MM.1S (cell line): ENCODE measurements at regions not wholly inside any gene's neighbourhood (a gene's known extent, or its start where the extent isn't known, plus 50 kb on each side); places are given as distances from the start of the nearest gene placed in this dataset.
A peak's percentile ranks its signal among the peaks of the same experiment; 100 is the strongest.

ENCODE experiments used
- DNase-seq: peaks from one replicate; pipeline ENCODE4 v3.0.0-alpha.2; 2015
- H2AFZ ChIP-seq: fragments of 300-600 bp; sonication (generic); 2 replicates; pipeline ENCODE4 v1.6.0; 2016; ENCODE audit warnings: antibody characterized with exemption, low read length
- H3F3A ChIP-seq: fragments of 300-600 bp; sonication (generic); 2 replicates; pipeline ENCODE4 v1.6.1; 2016; ENCODE audit warnings: mild to moderate bottlenecking, antibody characterized with exemption, low read length, moderate library complexity, mixed read lengths; ENCODE audit not compliant: insufficient read depth
- H3K27ac ChIP-seq: fragments of 300-600 bp; sonication (generic); 2 replicates; pipeline ENCODE4 v1.5.1; 2016; ENCODE audit warnings: mild to moderate bottlenecking, low read length
- H3K27me3 ChIP-seq: fragments of 300-600 bp; sonication (generic); replicated peaks from 2 replicates; pipeline ENCODE4 v1.6.0; 2016; ENCODE audit warnings: low read length; ENCODE audit not compliant: insufficient read depth
- H3K36me3 ChIP-seq: fragments of 300-600 bp; sonication (generic); replicated peaks from 2 replicates; pipeline ENCODE4 v1.6.1; 2016; ENCODE audit warnings: mild to moderate bottlenecking, low read length, mixed read lengths; ENCODE audit not compliant: insufficient read depth
- H3K4me1 ChIP-seq: fragments of 300-600 bp; sonication (generic); 2 replicates; pipeline ENCODE4 v1.6.1; 2016; ENCODE audit warnings: low read length, mixed read lengths
- H3K4me2 ChIP-seq: fragments of 300-600 bp; sonication (generic); 2 replicates; pipeline ENCODE4 v1.6.0; 2016; ENCODE audit warnings: low read depth, low read length
- H3K4me3 ChIP-seq: fragments of 300-600 bp; sonication (generic); 2 replicates; pipeline ENCODE4 v1.5.1; 2016; ENCODE audit warnings: low read length, mixed read lengths
- H3K79me2 ChIP-seq: fragments of 300-600 bp; sonication (generic); 2 replicates; pipeline ENCODE4 v1.6.1; 2016; ENCODE audit warnings: mixed run types, low read length, mixed read lengths
- H3K9ac ChIP-seq: fragments of 300-600 bp; sonication (generic); 2 replicates; pipeline ENCODE4 v1.6.1; 2016; ENCODE audit warnings: low read length, mixed read lengths
- H3K9me2 ChIP-seq: fragments of 300-600 bp; sonication (generic); replicated peaks from 2 replicates; pipeline ENCODE4 v1.6.1; 2016; ENCODE audit warnings: mild to moderate bottlenecking, low read length, mixed read lengths; ENCODE audit not compliant: insufficient read depth
- H3K9me3 ChIP-seq: fragments of 300-600 bp; sonication (generic); replicated peaks from 2 replicates; pipeline ENCODE4 v1.6.1; 2016; ENCODE audit warnings: mild to moderate bottlenecking, low read length, mixed read lengths; ENCODE audit not compliant: insufficient read depth
- H4K20me1 ChIP-seq: fragments of 300-600 bp; sonication (generic); 2 replicates; pipeline ENCODE4 v1.6.1; 2016; ENCODE audit warnings: mild to moderate bottlenecking, low read length, moderate library complexity, mixed read lengths; ENCODE audit not compliant: insufficient read depth
- EZH2 ChIP-seq: fragments of 300-600 bp; sonication (generic); optimal IDR thresholded peaks from 2 replicates; pipeline ENCODE3; 2017; ENCODE audit warnings: low read depth, mild to moderate bottlenecking, antibody characterized with exemption, low read length, mixed read lengths
- EZH2phosphoT487 ChIP-seq: fragments of 300-600 bp; sonication (generic); IDR thresholded peaks from 2 replicates; pipeline ENCODE4 v1.6.1; 2018; ENCODE audit warnings: antibody characterized with exemption, low read length
- TF ChIP-seq, protein P1 (sequence below): fragments of 300-600 bp; sonication (generic); IDR thresholded peaks from 2 replicates; pipeline ENCODE4 v1.5.1; 2016; ENCODE audit warnings: antibody characterized with exemption, low read length, mixed read lengths

DNA sequence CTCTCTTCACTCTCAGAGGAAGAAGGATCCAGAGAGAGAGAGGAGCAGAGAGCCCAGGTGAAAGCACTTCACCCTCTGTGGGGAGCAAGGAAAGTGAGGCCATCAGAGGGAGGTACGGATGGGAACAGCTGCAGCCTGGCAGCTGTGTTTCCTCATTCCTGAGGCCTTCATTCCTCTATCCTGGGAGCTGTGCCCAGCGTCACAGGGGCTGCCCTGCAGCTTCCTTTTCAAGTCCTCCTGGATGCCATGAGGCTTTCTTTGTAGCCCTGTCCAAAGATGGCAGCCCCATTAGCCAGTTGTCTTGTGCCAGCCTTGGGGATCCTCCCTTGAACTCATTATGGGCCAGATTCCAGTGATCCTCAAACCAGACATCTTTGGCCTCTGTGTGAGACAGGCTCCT is 76.8 kb upstream of the PCDH8 start:
- H3K9me2 ChIP-seq, result no peaks in the 10 kb centered on the region
- no peak for DNase-seq
- no peaks in the 10 kb centered on the region for H4K20me1 ChIP-seq
- H3K36me3 ChIP-seq, result no peaks in the 10 kb centered on the region
- no peak overlapping the region for H3K27ac ChIP-seq
- H3K79me2 ChIP-seq, result no peaks in the 10 kb centered on the region
- peaks cover 6% of the 10 kb centered on the region; the same call in 1 of the 2 replicates for H3F3A ChIP-seq
- peaks cover 12% of the 10 kb centered on the region for H3K4me1 ChIP-seq
- no peak overlapping the region for H2AFZ ChIP-seq
- no peak overlapping the region for H3K9ac ChIP-seq
- no peak overlapping the region for H3K4me2 ChIP-seq
- no peaks in the 10 kb centered on the region for H3K27me3 ChIP-seq
- no peaks in the 10 kb centered on the region for H3K9me3 ChIP-seq
- no peak overlapping the region for H3K4me3 ChIP-seq
- TF ChIP-seq EZH2, result no peak
- TF ChIP-seq EZH2phosphoT487, result no peak

DNA sequence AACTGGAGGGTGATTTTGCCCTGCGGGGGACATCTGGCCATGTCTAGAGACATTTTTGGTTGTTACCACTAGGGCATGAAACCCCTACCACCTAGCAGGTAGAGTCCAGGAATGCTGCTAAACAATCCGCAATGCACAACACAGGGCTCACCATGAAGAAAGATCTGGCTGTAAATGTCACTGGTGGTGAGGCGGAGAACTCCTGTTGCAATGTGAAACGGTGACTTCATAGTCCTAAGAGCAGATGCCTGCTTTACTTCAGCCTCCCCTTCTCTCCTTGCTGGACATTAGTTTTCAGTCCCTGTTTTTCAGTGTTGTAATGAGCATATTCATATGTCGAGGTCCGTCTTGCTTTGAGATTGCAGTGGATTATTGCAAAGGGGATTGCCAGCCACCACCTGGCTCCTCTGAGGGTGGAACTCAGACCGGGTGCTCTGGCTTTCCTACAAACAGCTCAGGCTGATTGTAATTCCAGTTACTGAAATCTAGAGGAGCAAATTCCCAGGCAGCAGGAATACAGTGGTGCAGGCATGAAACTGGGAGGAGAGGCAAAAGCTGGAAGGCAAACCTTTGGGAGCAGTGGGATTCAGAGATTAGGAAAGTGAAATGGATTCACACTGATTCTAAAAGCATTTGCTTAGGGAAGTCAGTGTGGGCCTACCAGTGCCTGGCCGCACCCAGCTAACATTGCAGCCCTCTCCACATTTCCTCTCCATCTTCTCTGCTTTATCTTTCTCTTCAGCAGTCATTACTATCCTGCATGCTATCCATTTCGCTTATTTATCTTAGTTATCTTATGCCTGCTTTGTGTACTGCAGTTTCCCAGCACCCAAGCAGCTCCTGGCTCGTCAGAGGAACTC is 76.1 kb upstream of the PCDH8 start:
- Histone ChIP-seq H3K36me3 (no peaks in the 10 kb centered on the region), H3K27ac (no peak overlapping the region), H3K9ac (no peak overlapping the region), H3K4me1 (peaks cover 12% of the 10 kb centered on the region), H3K9me2 (no peaks in the 10 kb centered on the region), H3K27me3 (no peaks in the 10 kb centered on the region), H3K4me3 (no peak overlapping the region), H2AFZ (no peak overlapping the region), H3K79me2 (no peaks in the 10 kb centered on the region), H4K20me1 (no peaks in the 10 kb centered on the region), H3K9me3 (no peaks in the 10 kb centered on the region), H3K4me2 (no peak overlapping the region), H3F3A (peaks cover 6% of the 10 kb centered on the region; the same call in 1 of the 2 replicates)
- no peak for DNase-seq
- TF ChIP-seq EZH2phosphoT487 (no peak), EZH2 (no peak)
- TF ChIP-seq, protein P1, sequence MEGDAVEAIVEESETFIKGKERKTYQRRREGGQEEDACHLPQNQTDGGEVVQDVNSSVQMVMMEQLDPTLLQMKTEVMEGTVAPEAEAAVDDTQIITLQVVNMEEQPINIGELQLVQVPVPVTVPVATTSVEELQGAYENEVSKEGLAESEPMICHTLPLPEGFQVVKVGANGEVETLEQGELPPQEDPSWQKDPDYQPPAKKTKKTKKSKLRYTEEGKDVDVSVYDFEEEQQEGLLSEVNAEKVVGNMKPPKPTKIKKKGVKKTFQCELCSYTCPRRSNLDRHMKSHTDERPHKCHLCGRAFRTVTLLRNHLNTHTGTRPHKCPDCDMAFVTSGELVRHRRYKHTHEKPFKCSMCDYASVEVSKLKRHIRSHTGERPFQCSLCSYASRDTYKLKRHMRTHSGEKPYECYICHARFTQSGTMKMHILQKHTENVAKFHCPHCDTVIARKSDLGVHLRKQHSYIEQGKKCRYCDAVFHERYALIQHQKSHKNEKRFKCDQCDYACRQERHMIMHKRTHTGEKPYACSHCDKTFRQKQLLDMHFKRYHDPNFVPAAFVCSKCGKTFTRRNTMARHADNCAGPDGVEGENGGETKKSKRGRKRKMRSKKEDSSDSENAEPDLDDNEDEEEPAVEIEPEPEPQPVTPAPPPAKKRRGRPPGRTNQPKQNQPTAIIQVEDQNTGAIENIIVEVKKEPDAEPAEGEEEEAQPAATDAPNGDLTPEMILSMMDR, result no peak

DNA sequence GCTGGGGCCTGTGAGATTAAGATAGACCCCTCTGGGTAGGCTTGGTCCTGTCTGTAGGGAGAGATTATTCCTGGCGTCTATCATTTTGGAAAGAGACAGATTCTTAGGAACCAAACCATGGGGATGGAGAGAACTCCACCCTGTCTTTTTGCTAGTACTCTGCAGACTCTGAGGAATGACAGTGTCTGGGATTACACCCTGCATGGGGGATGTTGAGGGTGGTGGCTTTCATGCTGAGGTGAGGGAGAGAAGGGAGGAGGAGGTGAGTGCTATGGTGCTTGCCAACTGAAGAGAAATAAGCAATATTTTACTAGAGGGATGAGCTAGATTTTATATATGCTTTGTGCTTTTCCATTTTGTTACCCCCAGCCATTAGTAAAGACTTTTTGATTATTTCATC is 74.5 kb upstream of the PCDH8 start:
- TF ChIP-seq EZH2phosphoT487 (no peak), EZH2 (no peak)
- TF ChIP-seq, protein P1, result no peak
- Histone ChIP-seq H3K4me2 (no peak overlapping the region), H4K20me1 (no peaks in the 10 kb centered on the region), H3K79me2 (no peaks in the 10 kb centered on the region), H3K27ac (no peak overlapping the region), H3K4me1 (peaks cover 12% of the 10 kb centered on the region), H3K36me3 (no peaks in the 10 kb centered on the region), H3K27me3 (no peaks in the 10 kb centered on the region), H3K9me3 (no peaks in the 10 kb centered on the region), H3K9ac (no peak overlapping the region), H3F3A (peaks cover 6% of the 10 kb centered on the region; the same call in 1 of the 2 replicates), H3K9me2 (no peaks in the 10 kb centered on the region), H3K4me3 (no peak overlapping the region), H2AFZ (no peak overlapping the region)
- DNase-seq, result no peak

DNA sequence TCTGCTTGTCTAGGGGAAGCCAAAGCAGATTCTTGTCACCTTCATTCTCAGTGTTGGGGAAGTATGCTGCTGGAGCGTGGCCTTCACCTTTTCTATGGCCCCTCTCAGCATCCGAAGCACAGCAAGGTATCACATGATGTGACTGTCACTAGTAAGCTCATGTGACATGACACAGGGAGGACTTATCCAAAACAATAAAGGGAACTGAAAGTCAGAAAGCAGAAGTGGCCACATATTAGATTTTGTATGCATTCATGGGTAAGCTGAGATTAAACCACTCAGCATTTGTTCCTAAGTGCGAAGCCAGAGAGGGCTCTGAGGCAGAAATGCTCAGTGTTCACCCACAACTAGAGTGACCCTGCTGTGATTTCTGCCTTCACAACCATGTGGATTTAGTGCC is 72.8 kb upstream of the PCDH8 start:
- Histone ChIP-seq H3K9me2 (no peaks in the 10 kb centered on the region), H3F3A (peaks cover 6% of the 10 kb centered on the region; the same call in 1 of the 2 replicates), H3K9me3 (no peaks in the 10 kb centered on the region), H2AFZ (no peak overlapping the region), H3K4me1 (peaks cover 12% of the 10 kb centered on the region), H3K27ac (peak overlapping the region; percentile 63; the same call in 1 of the 2 replicates), H3K4me3 (no peak overlapping the region), H4K20me1 (no peaks in the 10 kb centered on the region), H3K4me2 (no peak overlapping the region), H3K36me3 (no peaks in the 10 kb centered on the region), H3K79me2 (no peaks in the 10 kb centered on the region), H3K9ac (no peak overlapping the region), H3K27me3 (no peaks in the 10 kb centered on the region)
- peak; percentile 49 for DNase-seq
- no peak for TF ChIP-seq EZH2phosphoT487
- TF ChIP-seq, protein P1, result no peak
- no peak for TF ChIP-seq EZH2
